COLO668 (cell line): ENCODE measurements at regions not wholly inside any gene's neighbourhood (a gene's known extent, or its start where the extent isn't known, plus 50 kb on each side); places are given as distances from the start of the nearest gene placed in this dataset.
"Not testable (repeated sequence)": the region's sequence is repeated elsewhere in the genome, so short reads cannot be mapped to it uniquely, and the experiment has no call there.

Source experiments
- DNase-seq: peaks from one replicate; lab custom pipeline; 2025; ENCODE audit not compliant: unreplicated experiment; lab: John Stamatoyannopoulos, UW

DNA sequence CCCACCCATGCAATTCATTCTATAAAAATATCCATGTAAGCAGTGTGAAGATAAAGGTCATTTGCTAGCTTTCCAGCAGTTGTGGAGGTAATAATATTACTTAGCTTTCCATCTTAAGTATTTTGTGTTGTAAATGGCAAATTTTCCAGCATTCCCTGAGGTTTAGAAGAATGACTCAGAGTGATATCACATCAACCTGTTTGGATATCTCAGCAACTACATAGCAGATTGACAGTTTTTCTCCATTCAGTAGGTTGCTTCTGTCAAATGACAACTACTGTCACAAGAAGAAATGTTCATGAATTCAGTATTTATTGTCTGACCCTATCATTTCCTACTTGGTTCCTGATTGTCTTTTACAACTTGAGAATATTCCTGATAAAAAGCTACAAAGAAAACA is 434.9 kb upstream of the GALNTL6 start:
- no peak for DNase-seq

DNA sequence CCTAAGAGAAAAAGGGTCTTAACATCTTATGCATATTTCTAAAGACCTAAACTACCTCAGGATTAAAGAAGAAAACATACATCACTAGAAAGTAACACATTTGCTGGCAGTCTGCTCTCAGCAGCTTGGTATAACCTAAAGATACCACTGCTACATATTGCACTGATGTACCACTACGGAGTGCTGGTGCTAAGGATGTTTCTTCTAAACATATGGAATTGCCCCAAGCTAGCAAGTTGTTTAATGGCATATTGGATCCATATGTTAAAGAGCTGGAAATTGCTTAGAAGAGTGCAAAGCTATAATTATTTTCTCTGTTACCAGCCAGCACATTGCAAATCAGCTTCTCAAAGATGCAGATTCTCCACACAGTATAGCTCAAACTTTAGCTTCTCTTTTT is 436.5 kb upstream of the GALNTL6 start:
- DNase-seq = no peak

GRCh38 chr4:171353535-171353934 is 459.7 kb upstream of the GALNTL6 start:
- no peak for DNase-seq

DNA sequence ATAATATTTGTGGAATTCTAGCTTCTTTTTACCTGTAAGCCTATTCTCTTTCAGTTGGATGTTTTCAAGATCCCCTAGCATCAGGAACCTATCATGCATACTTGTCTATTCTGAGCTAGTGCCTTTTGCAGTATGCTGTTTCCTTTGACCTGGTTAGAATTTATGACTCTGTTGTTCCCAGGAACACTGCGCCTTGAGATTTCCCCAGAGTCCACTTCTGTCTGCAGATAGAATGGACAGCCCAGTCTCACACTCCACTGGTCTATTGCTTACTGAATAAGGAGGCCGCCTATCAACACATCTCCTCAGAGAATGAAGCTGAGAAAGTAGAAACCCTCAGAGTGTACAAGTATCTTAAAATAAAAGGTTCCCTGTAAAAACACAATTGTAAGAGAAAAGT is 465.1 kb upstream of the GALNTL6 start:
- DNase-seq = no peak

GRCh38 chr4:171342646-171343045 is 470.6 kb upstream of the GALNTL6 start:
- DNase-seq = no peak

DNA sequence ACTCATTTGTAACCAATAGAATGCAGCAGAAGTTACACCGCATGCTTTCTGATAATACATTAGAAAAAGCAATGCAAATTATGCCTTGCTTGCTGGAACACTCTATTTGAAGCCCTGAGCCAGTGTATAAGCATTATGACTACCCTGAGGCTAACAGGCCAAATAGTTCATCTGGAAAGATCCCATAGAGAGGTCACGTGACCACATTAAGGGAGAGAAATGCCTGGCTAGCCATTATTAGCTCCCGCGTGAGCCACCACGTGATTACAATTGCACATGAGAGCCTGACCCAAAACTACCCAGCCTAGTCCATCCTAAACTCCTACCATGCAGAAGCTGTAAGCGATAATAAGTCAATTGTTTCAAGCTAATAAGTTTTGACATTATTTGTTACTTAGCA is 472.9 kb upstream of the GALNTL6 start:
- no peak for DNase-seq

- no peak for DNase-seq
Observed at GRCh38 chr4:171334549-171334948, 478.7 kb upstream of the GALNTL6 start.

- no peak for DNase-seq
Observed at GRCh38 chr4:171308661-171309060, 504.5 kb upstream of the GALNTL6 start.

- not testable (repeated sequence) for DNase-seq
Observed at GRCh38 chr4:171298048-171298718, 515.0 kb upstream of the GALNTL6 start.

DNA sequence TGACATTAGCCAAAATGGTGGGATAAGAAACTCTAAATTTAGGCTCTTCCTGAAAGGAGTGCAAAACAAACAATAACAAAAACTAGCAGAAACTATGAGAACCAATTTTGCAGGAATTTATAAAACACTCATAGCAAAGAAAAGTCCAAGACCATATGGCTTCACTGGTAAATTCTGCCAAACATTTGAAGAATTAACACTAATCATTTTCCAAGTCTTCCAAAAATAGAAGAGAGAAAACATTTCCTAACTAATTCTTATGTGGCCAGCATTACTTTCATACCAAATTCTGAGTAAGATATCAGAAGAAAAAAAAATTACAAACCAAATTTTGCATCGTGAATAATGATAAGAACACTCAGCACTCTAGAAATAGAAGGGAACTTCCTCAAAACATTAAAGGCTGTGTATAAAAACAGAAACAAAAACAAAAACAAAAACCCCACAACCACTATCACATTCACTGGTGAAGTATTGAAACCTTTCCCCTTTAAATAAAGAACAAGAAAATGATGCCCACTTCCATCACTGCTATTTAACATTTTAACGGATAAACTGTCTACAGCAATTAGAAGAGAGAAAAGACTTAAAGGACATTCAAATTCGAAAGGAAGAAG is 524.3 kb upstream of the GALNTL6 start:
- DNase-seq = no peak

DNA sequence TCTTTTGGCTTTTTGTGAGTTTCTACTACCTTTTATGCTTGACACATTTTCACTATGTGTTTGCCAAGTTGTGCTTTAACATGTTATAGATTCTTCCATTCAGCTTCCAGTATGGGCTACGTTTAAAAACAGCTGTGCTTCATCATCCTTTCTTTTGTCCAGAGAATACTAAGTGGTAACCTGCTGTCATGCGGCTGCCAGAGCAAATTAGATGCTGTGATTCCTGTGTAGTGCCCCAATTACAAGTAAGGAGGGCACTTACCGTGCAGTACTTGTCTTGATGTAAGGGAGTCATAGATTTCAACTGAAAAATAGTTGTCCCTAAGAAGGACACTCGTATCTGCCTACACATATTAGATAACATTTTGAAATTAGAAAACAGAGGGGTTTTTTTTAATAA is 531.8 kb upstream of the GALNTL6 start:
- DNase-seq = no peak

- no peak for DNase-seq
Observed at GRCh38 chr4:171279131-171279530, 534.1 kb upstream of the GALNTL6 start.

GRCh38 chr4:171266671-171267070 is 546.5 kb upstream of the GALNTL6 start:
- DNase-seq = no peak

DNA sequence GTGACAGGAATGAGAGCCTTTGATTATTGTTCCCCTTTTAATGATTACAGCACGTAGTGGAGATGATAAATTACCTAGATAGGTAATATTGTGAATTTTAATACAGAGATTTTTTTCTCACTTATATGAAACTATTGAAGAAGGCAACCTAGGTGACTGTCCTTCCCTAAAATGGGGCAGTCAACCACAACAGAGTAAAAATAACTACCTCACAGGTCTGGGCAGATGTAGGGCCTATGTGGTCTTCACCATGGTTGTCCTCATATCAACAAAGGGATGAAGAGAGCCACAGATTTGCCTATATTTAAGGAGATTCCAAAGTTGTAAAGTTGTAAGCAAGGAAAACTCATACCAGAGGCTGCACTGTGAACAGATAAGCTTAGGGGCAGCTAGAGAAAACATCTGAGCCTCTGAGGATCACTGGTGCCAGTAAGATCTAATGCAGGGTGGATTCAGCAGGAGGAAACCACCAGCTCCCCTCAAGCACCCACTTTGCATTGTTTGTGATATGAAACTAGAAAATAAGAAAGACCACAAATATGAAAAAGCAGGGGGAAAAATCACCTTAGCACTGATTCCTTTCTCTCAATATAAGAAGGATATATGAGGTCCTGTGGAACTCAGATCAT is 547.9 kb upstream of the GALNTL6 start:
- DNase-seq = no peak

- DNase-seq = no peak
Observed at GRCh38 chr4:171256223-171256622, 557.0 kb upstream of the GALNTL6 start.

- no peak for DNase-seq
Observed at GRCh38 chr4:171246948-171247347, 566.3 kb upstream of the GALNTL6 start.

DNA sequence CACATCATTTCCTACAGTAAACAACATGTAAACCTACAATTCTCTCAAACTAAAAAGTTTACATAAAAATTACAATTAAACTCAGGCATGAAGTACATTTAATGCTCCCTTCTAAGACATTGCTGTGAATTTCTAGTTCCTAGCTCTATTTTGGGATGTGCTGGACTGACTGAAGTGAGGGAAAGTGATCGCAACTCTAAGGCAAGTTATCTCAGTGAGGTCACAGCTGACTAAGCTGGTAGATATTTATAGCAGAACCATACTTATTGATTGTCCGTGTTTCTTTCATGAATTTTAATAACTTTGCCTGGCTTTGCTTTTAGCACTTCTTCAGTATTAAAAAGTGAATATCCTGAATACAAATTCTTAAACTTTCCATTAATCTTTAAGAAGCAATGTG is 570.4 kb upstream of the GALNTL6 start:
- DNase-seq = no peak

GRCh38 chr4:171239196-171239595 is 574.0 kb upstream of the GALNTL6 start:
- no peak for DNase-seq

DNA sequence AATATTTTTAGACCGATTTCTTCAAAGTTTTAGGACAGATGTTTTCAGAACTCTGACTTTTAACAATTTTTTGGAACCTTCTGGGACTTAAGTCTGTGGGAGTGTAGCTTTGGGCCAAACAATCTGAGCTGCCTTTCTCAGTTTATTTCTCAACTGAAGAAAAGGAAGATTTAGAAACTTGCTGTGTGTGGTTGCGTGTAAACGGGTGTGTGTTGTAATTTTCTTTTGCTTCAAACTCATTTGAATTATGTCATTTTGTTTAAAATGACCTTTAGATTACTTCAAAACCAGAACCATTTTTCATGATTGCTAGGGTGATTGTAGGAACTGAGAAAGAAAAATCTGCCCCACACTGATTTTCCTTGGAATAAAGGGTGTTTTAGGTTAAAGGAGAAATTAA is 577.7 kb upstream of the GALNTL6 start:
- DNase-seq = no peak

DNA sequence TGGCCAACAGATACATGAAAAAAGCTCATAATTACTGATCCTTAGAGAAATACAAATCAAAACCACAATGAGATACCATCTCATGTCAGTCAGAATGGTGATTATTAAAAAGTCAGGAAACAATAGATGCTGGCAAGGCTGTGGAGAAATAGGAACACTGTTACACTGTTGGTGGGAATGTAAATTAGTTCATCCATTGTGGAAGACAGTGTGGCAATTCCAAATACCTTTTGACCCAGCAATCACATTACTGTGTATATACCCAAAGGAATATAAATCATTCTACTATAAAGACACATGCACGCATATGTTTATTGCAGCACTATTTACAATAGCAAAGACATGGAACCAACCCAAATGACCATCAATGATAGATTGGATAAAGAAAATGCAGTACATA is 583.9 kb upstream of the GALNTL6 start:
- not testable (repeated sequence) for DNase-seq

DNA sequence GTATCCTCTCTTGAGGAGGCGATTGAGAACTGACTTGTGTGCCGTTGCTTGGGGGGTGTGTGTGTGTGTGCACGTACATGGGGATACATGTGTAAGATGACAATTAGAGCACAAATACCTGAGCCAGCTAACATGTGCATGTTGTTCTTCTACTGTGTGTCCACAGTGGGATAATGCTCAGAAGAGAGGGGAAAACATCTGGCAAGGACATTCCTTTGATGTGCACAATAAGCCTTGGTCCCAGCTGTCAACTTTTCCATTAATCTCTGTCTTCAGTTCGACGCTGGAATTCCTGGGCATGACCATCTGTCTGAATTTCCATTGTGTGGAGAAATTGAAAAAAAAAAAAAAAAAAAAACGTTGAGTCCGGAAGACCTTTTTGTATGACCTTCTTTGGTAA is 592.0 kb upstream of the GALNTL6 start:
- no peak for DNase-seq

DNA sequence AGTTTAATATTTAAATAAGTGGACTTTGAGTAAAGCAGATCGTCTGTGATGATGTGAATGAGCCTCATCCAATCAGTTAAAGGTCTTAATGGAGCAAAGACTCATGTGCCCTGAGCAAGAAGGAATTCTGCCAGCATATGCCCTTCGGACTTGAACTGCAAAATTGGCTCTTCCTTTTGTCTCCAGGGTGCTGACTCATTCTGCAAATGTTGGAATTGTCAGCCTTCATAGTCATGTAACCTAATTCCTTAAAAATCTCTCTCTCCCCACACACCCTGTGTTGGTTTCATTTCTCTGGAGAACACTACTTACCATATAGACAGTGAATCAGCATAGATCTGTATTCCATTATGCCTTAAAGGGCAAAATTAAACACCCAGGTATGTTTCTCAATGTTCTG is 609.8 kb upstream of the GALNTL6 start:
- DNase-seq = no peak

DNA sequence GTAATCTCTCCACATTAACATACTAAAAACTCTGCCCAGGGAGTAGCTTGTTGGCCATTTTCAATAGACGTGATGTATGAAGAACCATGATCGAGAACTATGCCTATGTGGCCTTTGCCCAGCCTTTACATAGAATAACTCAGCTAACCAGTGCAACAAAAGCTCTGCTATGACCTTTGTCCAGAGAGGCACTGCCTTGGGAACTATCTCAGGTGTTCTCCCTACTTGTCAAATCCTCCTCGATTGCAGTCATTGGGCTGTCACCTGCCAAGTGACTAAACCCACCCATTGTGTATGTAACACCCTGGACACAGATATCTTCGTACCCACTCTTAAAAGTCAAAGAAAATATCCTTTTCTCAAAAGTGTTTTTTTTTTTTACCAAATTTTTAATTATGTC is 610.3 kb upstream of the GALNTL6 start:
- DNase-seq = no peak
